SK-N-DZ (cell line): ENCODE measurements at regions not wholly inside any gene's neighbourhood (a gene's known extent, or its start where the extent isn't known, plus 50 kb on each side); places are given as distances from the start of the nearest gene placed in this dataset.

ENCODE experiments used
- DNase-seq: peaks from one replicate; pipeline ENCODE4 v3.0.0-alpha.2; 2015; ENCODE audit warnings: low spot score

DNA sequence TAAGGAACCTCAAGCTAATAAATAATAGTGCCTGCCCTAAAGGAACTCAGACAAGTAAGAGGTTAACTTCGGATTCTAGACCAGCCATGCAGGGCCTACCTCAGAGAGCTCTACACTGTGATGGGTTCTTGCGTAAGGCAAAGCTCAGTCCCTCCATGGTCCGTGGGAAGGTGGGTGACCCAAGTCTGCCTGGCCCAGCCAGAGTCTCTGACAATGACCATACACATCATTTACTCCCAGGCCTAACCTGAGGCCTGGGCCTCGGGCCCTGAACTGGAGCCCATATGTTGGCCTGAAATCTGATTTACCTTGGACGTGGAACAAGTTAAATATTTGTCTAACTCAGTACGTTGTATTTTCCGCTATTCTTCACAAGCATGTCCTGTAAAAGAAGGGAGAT lies 55.1 kb downstream of the TMEM174 start:
- no peak for DNase-seq
